K562 (cell line): ENCODE measurements at regions not wholly inside any gene's neighbourhood (a gene's known extent, or its start where the extent isn't known, plus 50 kb on each side); places are given as distances from the start of the nearest gene placed in this dataset.

Experiments used
- BHLHE40 ChIP-seq: IDR thresholded peaks from 2 replicates; pipeline ENCODE4 v1.6.1; 2011; ENCODE audit warnings: low read length, improper control_type of control experiment
- BRD4 ChIP-seq: fragments of 200-600 bp; sonication (generic); IDR thresholded peaks from 2 replicates; pipeline ENCODE4 v1.6.1; 2017; ENCODE audit warnings: inconsistent platforms
- CC2D1A ChIP-seq: fragments of 450-650 bp; IDR thresholded peaks from 2 replicates; pipeline ENCODE4 v1.6.1; 2017; ENCODE audit warnings: mild to moderate bottlenecking
- ELK3 ChIP-seq: fragments of 450-650 bp; formaldehyde crosslinking; IDR thresholded peaks from 2 replicates; pipeline ENCODE4 v1.4.0; 2020; ENCODE audit warnings: mild to moderate bottlenecking
- GATAD2A ChIP-seq: fragments of 450-650 bp; IDR thresholded peaks from 2 replicates; pipeline ENCODE4 v1.6.1; 2017
- NFXL1 ChIP-seq: fragments of 450-650 bp; formaldehyde crosslinking; IDR thresholded peaks from 2 replicates; pipeline ENCODE4 v1.4.0; 2021; ENCODE audit warnings: mild to moderate bottlenecking
- NR2C1 ChIP-seq, 2 experiments: fragments of 450-650 bp; IDR thresholded peaks; 2 replicates each; pipeline ENCODE4 v1.6.1; 2017; ENCODE audit warnings: mild to moderate bottlenecking in 2 of 2, antibody characterized with exemption in 1 of 2, inconsistent platforms in 1 of 2, missing compliant biosample characterization in 1 of 2, missing genetic modification characterization in 1 of 2
- NR2C2 ChIP-seq, 2 experiments: fragments of 200-800 bp in 1 of 2; sonication (Bioruptor generic) in 1 of 2; sonication (generic) in 1 of 2; formaldehyde crosslinking in 1 of 2; IDR thresholded peaks; 2 replicates each; pipeline versions ENCODE4 v1.6.1 to v1.8.0; 2016 to 2022; ENCODE audit warnings: mild to moderate bottlenecking in 1 of 2, missing compliant biosample characterization in 1 of 2, missing genetic modification characterization in 1 of 2, missing genetic modification reagents in 1 of 2
- PHTF2 ChIP-seq: fragments of 250-450 bp; sonication (Bioruptor Pico); IDR thresholded peaks from 2 replicates; pipeline ENCODE4 v1.5.0; 2021; ENCODE audit warnings: mild to moderate bottlenecking
- SMAD1 ChIP-seq: fragments of 150-350 bp; IDR thresholded peaks from 2 replicates; pipeline ENCODE4 v1.6.1; 2014; ENCODE audit warnings: low read length, low read depth; ENCODE audit not compliant: partially characterized antibody
- SP2 ChIP-seq: IDR thresholded peaks from 2 replicates; pipeline ENCODE4 v1.6.1; 2011; ENCODE audit warnings: mild to moderate bottlenecking, low read depth, low read length, moderate library complexity; ENCODE audit not compliant: poor library complexity, severe bottlenecking; ENCODE audit errors: extremely low read depth
- SREBF2 ChIP-seq: sonication (generic); formaldehyde crosslinking; IDR thresholded peaks from 2 replicates; pipeline ENCODE4 v1.4.0; 2020; ENCODE audit warnings: mild to moderate bottlenecking, missing genetic modification reagents
- TAF15 ChIP-seq: fragments of 200-400 bp; formaldehyde crosslinking; IDR thresholded peaks from 2 replicates; pipeline ENCODE4 v1.6.1; 2017; ENCODE audit warnings: mild to moderate bottlenecking, low read depth, low read length, moderate library complexity
- TBL1XR1 ChIP-seq, 2 experiments: IDR thresholded peaks; 2 replicates each; pipeline ENCODE4 v1.6.1; 2012; ENCODE audit warnings: improper control_type of control experiment in 2 of 2, low read length in 2 of 2, mild to moderate bottlenecking in 1 of 2
- TCF7L2 ChIP-seq: fragments of 150-350 bp; IDR thresholded peaks from 2 replicates; pipeline ENCODE4 v1.6.1; 2016; ENCODE audit warnings: low read depth, mild to moderate bottlenecking, low read length, moderate library complexity
- ZBED1 ChIP-seq: IDR thresholded peaks from 2 replicates; pipeline ENCODE4 v1.6.1; 2014
- ZBTB7A ChIP-seq: IDR thresholded peaks from 2 replicates; pipeline ENCODE4 v1.6.1; 2011; ENCODE audit warnings: low read depth, mild to moderate bottlenecking, low read length, moderate library complexity, borderline replicate concordance; ENCODE audit not compliant: control insufficient read depth
- ZNF217 ChIP-seq: sonication (generic); formaldehyde crosslinking; IDR thresholded peaks from 2 replicates; pipeline ENCODE4 v1.8.0; 2022; ENCODE audit warnings: mild to moderate bottlenecking, missing genetic modification reagents
- ZNF398 ChIP-seq: fragments of 250-450 bp; sonication (Bioruptor Pico); IDR thresholded peaks from 2 replicates; pipeline ENCODE4 v1.8.0; 2021; ENCODE audit warnings: moderate library complexity, mild to moderate bottlenecking, inconsistent platforms
- ZNF551 ChIP-seq: fragments of 250-450 bp; sonication (Bioruptor Pico); IDR thresholded peaks from 2 replicates; pipeline ENCODE4 v1.5.0; 2021; ENCODE audit warnings: mild to moderate bottlenecking, moderate library complexity
- TF ChIP-seq, protein P1 (sequence below): fragments of 150-350 bp; IDR thresholded peaks from 2 replicates; pipeline ENCODE4 v1.6.1; 2014; ENCODE audit warnings: low read depth, mild to moderate bottlenecking, low read length, borderline replicate concordance
- TF ChIP-seq, protein P2 (sequence below): fragments of 450-650 bp; formaldehyde crosslinking; IDR thresholded peaks from 2 replicates; pipeline ENCODE4 v1.4.0; 2020; ENCODE audit warnings: mild to moderate bottlenecking, moderate library complexity

GRCh38 chr1:101128211-101128727 is 102.7 kb upstream of the DPH5 start (continued):
- TF ChIP-seq ZNF398 (CRISPR knock-in tag) (no peak), SP2 (no peak), NR2C2 (CRISPR knock-in tag; IDR thresholded peaks at IDR 0.05) (no peak), NR2C2 (tag; IDR thresholded peaks at IDR 0.05) (peak; percentile 58), TBL1XR1 (IDR thresholded peaks at IDR 0.05; ENCODE audit: low read length in 2 of 2) (peak in 1 of 2 experiments; percentile 76; a peak in 2 of 4 replicates), SMAD1 (no peak), PHTF2 (CRISPR knock-in tag) (no peak), NR2C1 (IDR thresholded peaks at IDR 0.05) (no peak), NR2C1 (tag; IDR thresholded peaks at IDR 0.05) (no peak), ELK3 (CRISPR knock-in tag) (no peak), GATAD2A (no peak), ZNF551 (CRISPR knock-in tag) (no peak), SREBF2 (CRISPR knock-in tag) (no peak), TCF7L2 (no peak), ZNF217 (CRISPR knock-in tag) (no peak), BHLHE40 (no peak), CC2D1A (no peak), BRD4 (no peak), ZBTB7A (no peak), ZBED1 (no peak; the same call in 1 of the 2 replicates), TAF15 (no peak), NFXL1 (CRISPR knock-in tag) (no peak)
- TF ChIP-seq, protein P1, sequence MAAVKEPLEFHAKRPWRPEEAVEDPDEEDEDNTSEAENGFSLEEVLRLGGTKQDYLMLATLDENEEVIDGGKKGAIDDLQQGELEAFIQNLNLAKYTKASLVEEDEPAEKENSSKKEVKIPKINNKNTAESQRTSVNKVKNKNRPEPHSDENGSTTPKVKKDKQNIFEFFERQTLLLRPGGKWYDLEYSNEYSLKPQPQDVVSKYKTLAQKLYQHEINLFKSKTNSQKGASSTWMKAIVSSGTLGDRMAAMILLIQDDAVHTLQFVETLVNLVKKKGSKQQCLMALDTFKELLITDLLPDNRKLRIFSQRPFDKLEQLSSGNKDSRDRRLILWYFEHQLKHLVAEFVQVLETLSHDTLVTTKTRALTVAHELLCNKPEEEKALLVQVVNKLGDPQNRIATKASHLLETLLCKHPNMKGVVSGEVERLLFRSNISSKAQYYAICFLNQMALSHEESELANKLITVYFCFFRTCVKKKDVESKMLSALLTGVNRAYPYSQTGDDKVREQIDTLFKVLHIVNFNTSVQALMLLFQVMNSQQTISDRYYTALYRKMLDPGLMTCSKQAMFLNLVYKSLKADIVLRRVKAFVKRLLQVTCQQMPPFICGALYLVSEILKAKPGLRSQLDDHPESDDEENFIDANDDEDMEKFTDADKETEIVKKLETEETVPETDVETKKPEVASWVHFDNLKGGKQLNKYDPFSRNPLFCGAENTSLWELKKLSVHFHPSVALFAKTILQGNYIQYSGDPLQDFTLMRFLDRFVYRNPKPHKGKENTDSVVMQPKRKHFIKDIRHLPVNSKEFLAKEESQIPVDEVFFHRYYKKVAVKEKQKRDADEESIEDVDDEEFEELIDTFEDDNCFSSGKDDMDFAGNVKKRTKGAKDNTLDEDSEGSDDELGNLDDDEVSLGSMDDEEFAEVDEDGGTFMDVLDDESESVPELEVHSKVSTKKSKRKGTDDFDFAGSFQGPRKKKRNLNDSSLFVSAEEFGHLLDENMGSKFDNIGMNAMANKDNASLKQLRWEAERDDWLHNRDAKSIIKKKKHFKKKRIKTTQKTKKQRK, result no peak
- TF ChIP-seq, protein P2, sequence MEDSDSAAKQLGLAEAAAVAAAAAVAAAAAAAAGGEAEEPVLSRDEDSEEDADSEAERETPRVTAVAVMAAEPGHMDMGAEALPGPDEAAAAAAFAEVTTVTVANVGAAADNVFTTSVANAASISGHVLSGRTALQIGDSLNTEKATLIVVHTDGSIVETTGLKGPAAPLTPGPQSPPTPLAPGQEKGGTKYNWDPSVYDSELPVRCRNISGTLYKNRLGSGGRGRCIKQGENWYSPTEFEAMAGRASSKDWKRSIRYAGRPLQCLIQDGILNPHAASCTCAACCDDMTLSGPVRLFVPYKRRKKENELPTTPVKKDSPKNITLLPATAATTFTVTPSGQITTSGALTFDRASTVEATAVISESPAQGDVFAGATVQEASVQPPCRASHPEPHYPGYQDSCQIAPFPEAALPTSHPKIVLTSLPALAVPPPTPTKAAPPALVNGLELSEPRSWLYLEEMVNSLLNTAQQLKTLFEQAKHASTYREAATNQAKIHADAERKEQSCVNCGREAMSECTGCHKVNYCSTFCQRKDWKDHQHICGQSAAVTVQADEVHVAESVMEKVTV (CRISPR knock-in tag), result no peak
